Stimulated activated CD8-positive, alpha-beta memory T cell treated with anti-CD3 and anti-CD28 coated beads, Interleukin-15, amount 100 ng/mL, for 48 hours (primary cell): ENCODE measurements at regions not wholly inside any gene's neighbourhood (a gene's known extent, or its start where the extent isn't known, plus 50 kb on each side); places are given as distances from the start of the nearest gene placed in this dataset.
"Not testable (repeated sequence)": the region's sequence is repeated elsewhere in the genome, so short reads cannot be mapped to it uniquely, and the experiment has no call there.

Source experiments
- DNase-seq, 2 donors: peaks; one replicate each; pipeline ENCODE4 v3.0.0-alpha.2; 2020; ENCODE audit warnings: low read depth in 2 of 2

GRCh38 chrX:101823236-101823635 lies 108.6 kb downstream of the ZMAT1 start:
- DNase-seq, result no peak

DNA sequence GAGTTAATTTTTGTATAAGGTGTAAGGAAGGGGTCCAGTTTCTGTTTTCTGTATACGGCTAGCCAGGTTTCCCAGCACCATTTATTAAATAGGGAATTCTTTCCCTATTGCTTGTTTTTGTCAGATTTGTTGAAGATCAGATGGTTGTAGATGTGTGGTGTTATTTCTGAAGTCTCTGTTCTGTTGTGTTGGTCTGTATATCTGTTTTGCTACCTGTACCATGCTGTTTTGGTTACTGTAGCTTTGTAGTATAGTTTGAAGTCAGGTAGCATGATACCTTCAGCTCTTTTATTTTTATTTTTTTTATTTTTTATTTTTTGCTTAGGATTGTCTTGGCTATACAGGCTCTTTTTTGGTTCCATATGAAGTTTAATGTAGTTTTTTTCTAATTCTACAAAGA lies 114.1 kb downstream of the ZMAT1 start:
- DNase-seq, result not testable (repeated sequence)

- DNase-seq, result no peak
These were observed 118.6 kb downstream of the ZMAT1 start for GRCh38 chrX:101813200-101813599.

DNA sequence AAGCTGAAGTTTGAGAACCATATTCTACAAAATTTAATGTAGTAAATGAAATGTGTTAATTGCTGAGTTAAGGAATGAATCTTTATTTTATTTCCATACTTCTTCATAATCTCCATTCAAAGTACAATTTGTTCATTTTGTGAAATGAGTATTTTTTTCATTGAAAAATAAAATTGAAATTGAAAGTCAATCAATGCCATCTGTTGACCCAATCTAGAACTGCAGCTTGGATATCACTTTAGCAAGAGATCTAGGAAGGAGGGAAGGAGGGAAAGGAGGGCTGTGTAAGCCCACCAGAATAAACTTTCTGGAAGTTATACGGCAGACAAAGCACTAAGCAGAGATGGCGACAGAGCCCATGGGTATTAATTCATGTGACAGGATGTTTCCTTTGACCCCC lies 128.4 kb downstream of the ZMAT1 start:
- DNase-seq, result no peak

GRCh38 chrX:101799387-101799786 lies 132.4 kb downstream of the ZMAT1 start:
- DNase-seq, result peak; percentile 53 to 64

DNA sequence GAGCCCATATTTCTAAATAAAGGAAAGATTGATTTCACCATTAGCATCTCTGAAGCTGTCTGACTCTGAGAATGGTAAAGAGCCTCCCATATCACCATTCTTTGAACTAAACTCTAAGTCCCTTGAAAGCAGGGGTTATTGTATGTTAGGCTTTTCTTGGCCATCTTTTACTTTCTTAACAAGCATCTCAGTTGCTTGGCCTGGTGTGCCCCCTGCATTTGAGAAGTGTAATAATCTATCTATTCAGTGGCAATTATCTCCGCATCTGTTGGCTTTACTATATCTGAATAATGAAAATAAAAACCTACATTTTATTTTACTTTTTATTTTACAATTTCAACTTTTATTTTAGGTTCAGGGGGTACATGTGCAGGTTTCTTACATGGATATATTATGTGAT lies 128.3 kb upstream of the ARMCX2 start:
- no peak for DNase-seq

- DNase-seq, result no peak
These were observed 125.5 kb upstream of the ARMCX2 start for GRCh38 chrX:101785142-101785541.

- DNase-seq, result not testable (repeated sequence)
These were observed 120.8 kb upstream of the ARMCX2 start for GRCh38 chrX:101780421-101780820.

- DNase-seq, result no peak
These were observed 114.7 kb upstream of the ARMCX2 start for GRCh38 chrX:101774340-101774739.

DNA sequence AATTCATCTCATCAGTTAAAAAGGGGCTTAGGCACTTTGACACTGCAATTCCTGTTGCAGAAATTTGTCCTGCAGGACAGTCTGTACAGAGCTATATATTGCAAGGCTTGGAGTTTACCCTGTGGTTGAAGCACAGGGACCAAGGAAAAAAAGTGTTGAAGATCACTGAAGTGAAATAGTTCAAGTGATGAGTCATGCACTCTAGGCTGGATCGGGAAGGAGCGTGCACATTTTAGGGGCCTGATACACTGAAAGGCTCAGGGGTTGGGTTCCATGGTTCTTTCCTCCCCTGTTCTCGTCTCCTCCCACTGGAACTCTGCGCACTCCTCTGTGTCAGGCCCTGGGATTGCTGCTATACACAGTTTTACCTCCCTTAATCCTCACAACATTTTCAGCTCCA lies 104.9 kb upstream of the ARMCX2 start:
- DNase-seq, result no peak

DNA sequence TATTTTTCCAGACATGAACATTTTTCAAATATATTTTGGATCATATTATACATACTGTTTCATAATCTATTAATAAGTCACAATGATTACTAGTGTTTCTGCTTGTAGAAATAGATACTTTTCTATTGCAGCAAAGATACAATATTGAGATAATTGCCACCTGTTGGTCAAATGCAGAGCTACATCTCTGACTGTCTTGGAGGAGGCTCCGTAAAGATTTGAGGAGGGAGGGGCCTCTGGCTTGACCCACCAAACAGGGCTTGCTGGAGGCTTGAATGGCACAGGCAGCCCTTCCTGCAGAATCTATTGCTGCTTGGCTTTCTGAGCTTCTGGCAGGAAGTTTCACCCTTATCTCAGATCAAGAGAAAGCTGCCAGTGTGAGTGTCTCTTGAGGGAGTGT lies 99.3 kb upstream of the ARMCX2 start:
- DNase-seq, result no peak

DNA sequence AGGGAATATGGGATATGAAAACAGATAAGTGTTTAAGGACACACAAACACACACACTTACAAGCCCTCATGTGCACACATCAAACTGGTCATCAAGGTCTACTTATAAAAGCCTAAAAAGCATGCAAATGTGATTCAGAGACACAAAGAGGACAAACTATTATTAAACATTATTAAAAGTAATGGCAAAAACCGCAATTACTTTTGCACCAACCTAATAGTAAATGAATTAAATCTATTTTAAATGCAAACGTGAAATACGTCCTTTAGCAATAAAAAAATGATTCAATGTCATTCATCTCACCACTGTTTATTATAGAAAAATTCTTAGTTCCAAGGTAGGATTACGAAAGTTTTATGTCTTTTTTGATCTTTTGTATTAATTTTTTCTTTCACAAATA lies 91.1 kb upstream of the ARMCX2 start:
- DNase-seq, result no peak

GRCh38 chrX:101749436-101749835 lies 89.8 kb upstream of the ARMCX2 start:
- no peak for DNase-seq

GRCh38 chrX:101745046-101745445 lies 85.4 kb upstream of the ARMCX2 start:
- DNase-seq, result no peak

- DNase-seq, result no peak
These were observed 84.4 kb upstream of the ARMCX2 start for GRCh38 chrX:101744085-101744484.

GRCh38 chrX:101740642-101741041 lies 81.0 kb upstream of the ARMCX2 start:
- DNase-seq, result no peak

DNA sequence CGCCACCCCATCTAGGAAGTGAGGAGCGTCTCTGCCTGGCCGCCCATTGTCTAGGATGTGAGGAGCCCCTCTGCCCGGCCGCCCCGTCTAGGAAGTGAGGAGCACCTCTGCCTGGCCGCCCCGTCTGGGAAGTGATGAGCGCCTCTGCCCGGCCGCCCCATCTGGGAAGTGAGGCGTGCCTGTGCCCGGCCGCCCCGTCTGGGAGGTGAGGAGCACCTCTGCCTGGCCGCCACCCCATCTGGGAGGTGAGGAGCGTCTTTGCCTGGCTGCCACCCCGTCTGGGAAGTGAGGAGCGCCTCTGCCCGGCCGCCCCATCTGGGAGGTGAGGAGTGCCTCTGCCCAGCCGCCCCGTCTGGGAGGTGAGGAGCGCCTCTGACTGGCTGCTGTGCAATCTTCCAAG lies 79.2 kb upstream of the ARMCX2 start:
- not testable (repeated sequence) for DNase-seq

DNA sequence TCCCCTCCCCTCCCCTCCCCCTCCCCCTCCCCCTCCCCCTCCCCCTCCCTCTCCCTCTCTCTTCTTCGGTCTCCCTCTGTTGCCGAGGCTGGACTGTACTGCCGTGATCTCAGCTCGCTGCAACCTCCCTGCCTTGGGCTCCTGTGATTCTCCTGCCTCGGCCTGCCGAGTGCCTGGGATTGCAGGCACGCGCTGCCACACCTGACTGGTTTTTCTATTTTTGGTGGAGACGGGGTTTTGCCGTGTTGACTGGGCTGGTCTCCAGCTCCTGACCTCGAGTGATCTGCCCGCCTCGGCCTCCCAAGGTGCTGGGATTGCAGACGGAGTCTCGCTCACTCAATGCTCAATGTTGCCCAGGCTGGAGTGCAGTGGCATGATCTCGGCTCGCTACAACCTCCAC lies 78.8 kb upstream of the ARMCX2 start:
- not testable (repeated sequence) for DNase-seq

- DNase-seq, result no peak
These were observed 77.0 kb upstream of the ARMCX2 start for GRCh38 chrX:101736651-101737050.

DNA sequence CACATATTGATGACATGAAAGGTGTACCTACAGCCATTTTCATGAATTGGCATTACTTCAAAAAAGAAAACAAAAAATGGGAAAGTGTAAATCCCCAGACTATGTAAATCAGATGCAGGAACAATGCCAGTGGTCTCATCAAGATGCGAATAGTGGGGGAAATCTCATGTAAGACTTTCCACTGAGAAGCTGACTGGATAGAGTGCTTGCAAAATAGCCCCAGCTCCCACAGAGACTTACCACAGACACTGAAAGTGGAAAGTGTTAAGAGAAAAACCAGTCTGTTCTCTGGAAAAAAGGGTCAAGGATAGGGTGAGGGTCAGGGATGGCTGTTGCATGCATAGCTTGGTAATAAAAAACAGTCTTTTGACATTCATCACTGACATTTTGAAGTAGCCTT lies 73.2 kb upstream of the ARMCX2 start:
- DNase-seq, result no peak

DNA sequence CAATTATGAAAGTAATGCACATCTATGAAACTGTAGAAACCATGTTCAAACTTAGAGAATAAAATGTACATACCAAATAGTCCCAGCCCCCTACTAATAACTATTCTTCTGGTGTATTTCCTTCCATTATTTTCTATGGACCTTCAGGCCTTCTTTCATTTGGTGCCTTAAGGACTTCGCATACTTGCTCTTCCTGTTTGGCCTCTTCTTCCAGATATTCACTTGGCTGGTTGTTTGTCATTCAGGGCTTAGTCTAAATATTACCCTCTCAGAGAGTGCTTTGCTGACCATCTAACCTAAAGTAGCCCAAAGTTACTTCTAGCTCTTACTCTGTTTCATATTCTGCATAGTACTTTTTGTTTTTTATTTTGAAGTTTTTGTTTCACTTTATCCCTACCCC lies 70.3 kb upstream of the ARMCX2 start:
- DNase-seq, result no peak
